ENCODE measurements at regions not wholly inside any gene's neighbourhood (a gene's known extent, or its start where the extent isn't known, plus 50 kb on each side); places are given as distances from the start of the nearest gene placed in this dataset.
"Not testable (repeated sequence)": the region's sequence is repeated elsewhere in the genome, so short reads cannot be mapped to it uniquely, and the experiment has no call there.

- no peaks in the 10 kb centered on the region for H3K36me3 Mint-ChIP-seq (ENCODE audit: low read depth)
- no peak overlapping the region for H3K4me3 Mint-ChIP-seq
- no peaks in the 10 kb centered on the region for H3K9me3 Mint-ChIP-seq
Observed at GRCh38 chr6:67431076-67431475, 1204.0 kb upstream of the ADGRB3 start.

GRCh38 chr6:67426686-67427085 lies 1208.4 kb upstream of the ADGRB3 start:
- not testable (repeated sequence) for H3K27ac Mint-ChIP-seq, H3K4me3 Mint-ChIP-seq

More at GRCh38 chr6:67431076-67431475, 1204.0 kb upstream of the ADGRB3 start:
- DNase-seq: no peak
- Mint-ChIP-seq H3K27me3 (ENCODE audit: low read depth, poor library complexity) (no peaks in the 10 kb centered on the region), H3K4me1 (no peaks in the 10 kb centered on the region), H3K27ac (no peak overlapping the region)
- TF ChIP-seq CTCF (IDR thresholded peaks at IDR 0.05): no peak

GRCh38 chr6:67412035-67412434 lies 1223.0 kb upstream of the ADGRB3 start:
- Mint-ChIP-seq H3K9me3 (no peaks in the 10 kb centered on the region), H3K4me1 (no peaks in the 10 kb centered on the region), H3K27me3 (ENCODE audit: low read depth, poor library complexity) (no peaks in the 10 kb centered on the region), H3K27ac (no peak overlapping the region), H3K36me3 (ENCODE audit: low read depth) (no peaks in the 10 kb centered on the region), H3K4me3 (no peak overlapping the region)
- no peak for DNase-seq
- no peak for TF ChIP-seq CTCF (IDR thresholded peaks at IDR 0.05)

More at GRCh38 chr6:67426686-67427085, 1208.4 kb upstream of the ADGRB3 start:
- H3K36me3 Mint-ChIP-seq (ENCODE audit: low read depth); H3K4me1 Mint-ChIP-seq; DNase-seq; H3K27me3 Mint-ChIP-seq (ENCODE audit: low read depth, poor library complexity): not testable (repeated sequence)
- peaks cover 11% of the 10 kb centered on the region for H3K9me3 Mint-ChIP-seq

GRCh38 chr6:67411036-67411435 lies 1224.0 kb upstream of the ADGRB3 start:
- Mint-ChIP-seq H3K4me1 (no peaks in the 10 kb centered on the region), H3K9me3 (no peaks in the 10 kb centered on the region), H3K27me3 (ENCODE audit: low read depth, poor library complexity) (no peaks in the 10 kb centered on the region), H3K4me3 (no peak overlapping the region), H3K36me3 (ENCODE audit: low read depth) (no peaks in the 10 kb centered on the region), H3K27ac (no peak overlapping the region)
- TF ChIP-seq CTCF (IDR thresholded peaks at IDR 0.05): no peak
- no peak for DNase-seq

GRCh38 chr6:67394254-67394653 lies 1240.8 kb upstream of the ADGRB3 start:
- no peak for DNase-seq
- H3K36me3 Mint-ChIP-seq (ENCODE audit: low read depth): no peaks in the 10 kb centered on the region
- TF ChIP-seq CTCF (IDR thresholded peaks at IDR 0.05): no peak
- H3K4me1 Mint-ChIP-seq: no peaks in the 10 kb centered on the region
- no peaks in the 10 kb centered on the region for H3K27me3 Mint-ChIP-seq (ENCODE audit: low read depth, poor library complexity)
- peaks cover 11% of the 10 kb centered on the region for H3K9me3 Mint-ChIP-seq
- no peak overlapping the region for H3K4me3 Mint-ChIP-seq
- no peak overlapping the region for H3K27ac Mint-ChIP-seq

GRCh38 chr6:67393356-67393755 lies 1241.7 kb upstream of the ADGRB3 start:
- DNase-seq: no peak
- Mint-ChIP-seq H3K4me1 (no peaks in the 10 kb centered on the region), H3K27ac (no peak overlapping the region), H3K9me3 (peaks cover 11% of the 10 kb centered on the region), H3K27me3 (ENCODE audit: low read depth, poor library complexity) (no peaks in the 10 kb centered on the region), H3K36me3 (ENCODE audit: low read depth) (no peaks in the 10 kb centered on the region), H3K4me3 (no peak overlapping the region)
- TF ChIP-seq CTCF (IDR thresholded peaks at IDR 0.05): no peak
